GM19025 (cell line): ENCODE measurements at regions not wholly inside any gene's neighbourhood (a gene's known extent, or its start where the extent isn't known, plus 50 kb on each side); places are given as distances from the start of the nearest gene placed in this dataset.
"Not testable (repeated sequence)": the region's sequence is repeated elsewhere in the genome, so short reads cannot be mapped to it uniquely, and the experiment has no call there.

Source experiments
- ATAC-seq: cut with Tn5 transposase; IDR thresholded peaks from one replicate; pipeline ENCODE4 v1.9.1; 2021; ENCODE audit warnings: mild to moderate bottlenecking, low read depth, moderate library complexity; ENCODE audit not compliant: unreplicated experiment

DNA sequence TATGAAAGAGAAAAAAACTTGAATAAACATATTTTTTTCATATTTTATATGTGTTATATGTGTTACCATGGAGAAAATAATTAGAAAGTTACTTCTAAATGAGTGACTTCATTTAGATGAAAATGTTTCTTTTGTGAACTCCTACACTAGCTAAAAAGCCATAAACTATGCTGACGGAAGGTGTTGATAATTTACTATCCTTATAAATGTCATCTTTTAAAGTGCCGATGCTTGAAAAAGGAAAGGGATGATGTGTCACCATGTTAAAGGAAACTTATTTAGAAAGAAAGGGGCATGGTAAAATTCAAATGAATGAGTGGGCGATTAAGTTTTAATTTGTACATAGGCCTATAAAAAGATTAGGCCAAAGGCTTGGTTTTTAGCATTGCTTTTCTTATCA lies 133.8 kb downstream of the SPRY1 start:
- no peak for ATAC-seq

DNA sequence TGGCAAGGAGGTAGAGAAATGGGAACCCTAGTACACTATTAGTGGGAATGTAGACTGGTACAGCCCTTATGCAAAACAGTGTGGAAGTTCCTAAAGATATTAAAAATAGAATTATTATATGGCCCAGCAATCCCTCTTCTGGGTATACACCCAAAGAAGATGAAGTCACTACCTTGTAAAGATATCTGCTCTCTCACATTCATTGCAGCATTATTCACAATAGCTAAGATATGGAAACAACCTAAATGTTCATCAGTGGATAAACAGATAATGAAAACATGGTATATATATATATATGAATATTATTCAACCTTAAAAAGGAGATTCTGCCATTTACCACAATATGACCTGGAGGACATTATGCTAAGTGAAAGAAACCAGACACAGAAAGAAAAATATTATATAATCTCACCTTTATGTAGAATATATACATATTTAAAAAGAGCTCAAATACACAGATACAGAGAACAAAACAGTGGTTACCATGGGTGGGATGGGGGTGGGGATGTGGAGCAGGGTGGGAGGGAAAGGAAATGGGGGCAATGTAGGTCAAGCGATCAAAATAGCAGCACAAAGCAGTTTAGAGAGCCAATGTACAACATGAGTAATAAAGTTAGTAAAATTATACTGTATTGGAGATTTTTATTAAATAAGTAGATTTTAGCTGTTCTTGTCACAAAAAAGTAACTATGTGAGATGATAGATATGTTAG lies 138.6 kb downstream of the SPRY1 start:
- ATAC-seq, result no peak

DNA sequence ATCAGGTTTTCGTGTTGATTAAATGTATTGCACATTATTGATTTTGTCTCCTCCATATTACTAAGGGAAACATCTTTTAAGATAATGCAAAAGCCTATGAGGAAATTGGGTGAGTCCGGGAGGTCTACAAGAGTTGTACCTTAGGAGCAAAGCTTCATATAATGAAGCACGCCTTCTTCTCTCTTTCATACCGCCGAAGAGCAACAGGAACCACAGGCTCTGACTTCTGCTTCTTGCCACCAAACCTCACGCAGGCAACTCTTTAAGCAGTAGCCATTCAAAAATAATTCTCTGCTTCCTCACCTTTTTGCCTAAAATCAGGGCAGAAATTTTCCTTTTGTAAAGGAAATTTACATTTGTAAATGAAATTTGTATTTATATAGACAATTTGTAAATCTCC lies 139.6 kb downstream of the SPRY1 start:
- no peak for ATAC-seq

DNA sequence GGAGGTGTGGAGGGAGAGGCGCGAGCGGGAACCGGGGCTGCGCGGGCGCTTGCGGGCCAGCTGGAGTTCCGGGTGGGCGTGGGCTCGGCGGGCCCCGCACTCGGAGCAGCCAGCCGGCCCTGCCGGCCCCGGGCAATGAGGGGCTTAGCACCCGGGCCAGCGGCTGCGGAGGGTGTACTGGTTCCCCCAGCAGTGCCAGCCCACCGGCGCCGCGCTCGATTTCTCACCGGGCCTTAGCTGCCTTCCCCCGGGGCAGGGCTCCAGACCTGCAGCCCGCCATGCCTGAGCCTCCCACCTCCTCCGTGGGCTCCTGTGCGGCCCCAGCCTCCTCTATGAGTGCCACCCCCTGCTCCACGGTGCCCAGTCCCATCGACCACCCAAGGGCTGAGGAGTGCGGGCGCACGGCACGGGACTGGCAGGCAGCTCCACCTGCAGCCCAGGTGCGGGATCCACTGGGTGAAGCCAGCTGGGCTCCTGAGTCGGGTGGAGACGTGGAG lies 141.4 kb downstream of the SPRY1 start:
- ATAC-seq, result not testable (repeated sequence)

DNA sequence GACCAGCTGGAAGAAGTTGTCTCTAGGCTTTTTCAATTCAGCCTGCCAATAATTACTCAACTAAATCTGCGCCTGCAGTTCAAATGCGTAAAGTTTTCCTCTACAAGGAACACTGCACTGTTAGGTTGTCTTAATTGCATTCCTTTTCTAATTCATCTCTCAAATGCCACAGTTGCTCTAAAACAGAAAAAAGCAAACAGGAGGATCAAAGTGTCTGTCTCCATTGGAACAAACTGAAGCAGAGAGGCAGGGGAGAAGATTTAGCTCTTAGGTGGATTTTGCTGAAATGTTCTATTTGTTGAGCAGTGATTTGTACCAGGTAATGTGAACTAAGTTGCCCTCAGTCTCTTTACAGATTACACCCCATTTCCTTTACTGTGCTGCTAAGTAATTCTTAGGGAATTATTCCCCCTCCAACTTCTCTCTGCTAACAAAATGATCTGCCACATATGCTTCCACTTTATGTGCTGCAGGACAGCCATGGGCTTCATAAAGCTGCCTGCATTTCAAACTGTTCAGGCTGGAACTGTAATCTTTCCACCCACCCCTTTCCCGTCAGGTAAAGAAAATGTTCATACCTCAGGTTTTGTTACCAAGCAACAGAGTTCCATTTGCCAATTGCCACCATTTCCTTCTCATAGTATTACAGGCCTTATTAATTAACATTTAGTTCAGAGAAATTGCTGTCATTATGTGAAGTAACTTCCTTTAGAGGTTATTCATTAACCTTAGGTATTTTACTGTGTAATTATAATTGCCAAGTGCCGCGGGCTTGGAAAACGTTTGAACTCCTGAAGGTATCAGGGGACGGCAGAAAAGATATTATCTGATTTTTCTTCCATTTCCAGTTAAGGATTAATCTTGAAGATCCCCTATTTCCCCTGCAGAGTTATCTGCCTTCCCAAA lies 149.3 kb downstream of the SPRY1 start:
- ATAC-seq, result no peak

DNA sequence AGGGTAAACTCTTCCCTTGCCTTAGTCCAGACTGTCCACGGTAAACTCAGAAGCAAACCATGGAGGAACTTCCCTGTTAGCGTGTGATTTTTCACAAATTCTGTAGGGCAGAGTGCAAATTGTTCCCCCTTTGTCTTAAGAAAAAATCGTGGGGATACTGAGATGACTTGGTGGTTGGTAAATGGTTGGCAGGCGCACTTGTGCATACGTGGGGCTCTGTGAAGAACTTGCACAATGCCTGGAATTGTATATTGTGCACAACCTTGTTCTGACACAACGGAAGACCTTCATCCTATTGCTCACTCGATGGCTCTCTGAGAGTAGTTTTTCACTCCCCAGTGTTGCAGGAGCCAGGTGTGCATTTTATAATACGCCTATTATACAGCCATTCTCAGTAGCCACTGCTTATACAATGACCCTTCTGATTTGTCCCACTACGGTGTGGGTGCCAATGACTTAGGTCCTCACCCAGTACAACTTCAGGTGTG lies 150.0 kb downstream of the SPRY1 start:
- no peak for ATAC-seq

DNA sequence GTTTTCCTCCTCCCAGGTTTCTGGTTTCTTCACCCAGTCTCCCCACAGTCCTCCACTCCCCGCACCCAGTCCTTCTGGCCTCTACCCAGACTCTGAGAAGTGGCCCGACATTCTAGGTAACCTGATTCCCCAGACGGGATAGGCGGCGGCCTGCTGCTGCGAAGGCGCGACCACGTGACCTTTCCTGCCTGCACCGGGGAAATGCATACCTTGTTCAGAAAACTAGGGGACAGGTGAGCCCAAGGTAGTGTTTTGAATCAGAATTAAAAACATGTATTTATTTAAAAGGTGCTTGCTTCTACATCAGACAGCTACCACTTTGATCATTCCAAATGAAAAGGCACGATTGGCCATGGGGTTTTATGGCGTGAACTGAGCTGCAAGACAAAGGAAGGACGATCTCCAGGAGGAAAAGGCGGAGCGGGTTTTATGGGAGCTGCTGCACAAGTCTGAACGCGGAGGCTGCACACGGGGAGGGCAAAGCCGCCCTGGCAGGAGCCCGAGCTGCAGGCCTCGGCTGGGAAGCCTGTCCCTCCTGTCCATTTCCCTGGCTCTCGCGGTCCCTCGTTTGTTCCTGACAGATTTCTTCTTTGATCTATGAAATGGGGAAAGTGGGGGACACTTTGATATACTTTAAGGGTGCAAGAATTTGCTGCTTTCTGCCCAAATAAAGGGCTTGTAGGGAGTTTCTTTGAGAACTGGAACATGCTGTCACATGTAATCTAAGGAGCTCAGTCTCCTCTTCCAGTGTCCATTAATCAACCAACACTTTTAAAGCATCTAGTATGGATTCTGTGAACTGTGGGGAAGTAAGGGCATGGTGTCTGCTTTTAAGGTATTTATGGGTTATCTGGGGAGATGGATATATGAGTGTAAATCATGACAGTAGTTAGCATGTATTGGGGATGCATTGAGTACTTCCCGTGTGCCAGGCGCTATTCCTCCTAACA lies 150.9 kb downstream of the SPRY1 start:
- ATAC-seq, result no peak

DNA sequence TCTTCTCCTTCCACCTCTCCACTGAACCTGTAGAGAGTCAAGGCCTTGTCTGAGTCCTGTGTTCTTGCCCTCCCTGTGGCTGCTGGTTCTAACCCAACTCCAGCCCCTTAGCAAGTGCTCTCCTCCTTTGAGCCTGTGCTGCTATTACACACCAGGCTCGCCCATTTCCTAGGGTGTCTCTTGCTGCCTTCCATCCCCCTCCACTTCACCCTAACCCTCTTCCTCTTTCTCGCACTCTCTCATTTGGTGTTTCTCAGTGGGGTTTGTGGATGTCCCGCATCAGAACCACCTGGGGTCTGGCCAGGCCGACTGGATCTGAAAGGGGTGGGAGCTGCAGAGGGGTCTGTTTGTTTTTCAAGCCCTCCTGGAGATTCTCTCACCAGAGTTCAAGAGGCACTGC lies 156.7 kb downstream of the SPRY1 start:
- ATAC-seq, result no peak

DNA sequence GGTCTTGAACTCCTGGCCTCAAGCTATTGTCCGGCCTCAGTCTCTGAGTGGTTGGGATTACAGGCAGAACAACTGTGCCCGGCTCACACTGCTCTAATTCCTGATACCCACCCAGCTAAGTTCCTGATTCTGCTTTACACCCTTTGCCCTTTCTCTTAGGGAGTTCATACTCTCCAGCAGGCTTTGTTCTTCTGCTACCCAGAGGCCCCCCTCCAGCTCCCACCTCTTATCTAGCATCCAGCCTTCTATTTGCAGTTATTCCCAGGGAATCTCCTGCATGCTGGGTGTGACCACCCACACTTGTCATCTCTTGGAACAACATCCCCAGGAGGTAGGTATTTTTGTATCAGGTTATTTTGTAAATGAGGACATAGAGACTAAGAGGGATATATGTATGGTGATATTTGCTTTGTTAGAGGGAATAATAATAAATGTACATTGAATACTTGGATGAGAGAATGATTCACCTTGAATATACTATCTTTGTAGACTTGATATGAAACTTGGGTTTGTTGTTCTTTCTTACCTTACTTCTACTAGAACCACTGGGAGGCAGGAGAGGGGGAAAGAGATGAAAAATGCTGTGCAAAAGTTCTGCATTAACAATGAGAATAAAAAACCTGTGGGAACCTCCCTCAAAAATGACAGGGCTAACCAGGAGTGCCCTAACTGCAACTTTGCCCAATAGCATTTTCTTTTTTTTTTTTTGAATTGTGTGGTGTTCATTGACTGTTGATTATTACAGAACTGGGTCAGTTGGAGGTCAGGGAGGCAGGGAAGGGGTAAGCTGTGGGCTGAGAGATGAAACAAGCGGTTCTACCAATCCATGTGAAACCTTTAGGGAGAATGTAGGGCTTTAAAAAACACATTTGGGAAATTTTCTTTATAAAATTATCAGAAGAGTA lies 157.4 kb downstream of the SPRY1 start:
- ATAC-seq, result no peak

DNA sequence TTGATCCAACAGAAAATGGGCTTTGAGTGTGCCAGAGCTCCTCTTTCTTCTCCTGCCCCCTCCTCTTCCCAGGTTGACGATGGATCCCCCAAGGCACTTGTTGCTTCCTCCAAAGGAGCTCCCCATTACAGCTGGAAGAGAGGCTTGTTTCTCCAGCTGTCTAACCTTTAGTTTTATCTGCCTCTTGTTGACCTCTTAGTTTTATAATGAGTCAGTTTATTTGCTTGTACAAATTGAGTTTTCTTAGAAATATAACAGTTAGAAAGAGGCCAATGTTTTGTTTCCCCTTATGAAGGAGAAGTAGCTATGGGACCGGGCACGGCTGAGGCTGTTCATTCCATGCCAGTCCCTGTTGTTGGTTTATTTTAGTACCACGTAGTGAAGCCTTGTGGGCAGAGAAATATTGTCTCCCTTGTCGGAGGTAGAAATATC lies 158.2 kb downstream of the SPRY1 start:
- no peak for ATAC-seq

DNA sequence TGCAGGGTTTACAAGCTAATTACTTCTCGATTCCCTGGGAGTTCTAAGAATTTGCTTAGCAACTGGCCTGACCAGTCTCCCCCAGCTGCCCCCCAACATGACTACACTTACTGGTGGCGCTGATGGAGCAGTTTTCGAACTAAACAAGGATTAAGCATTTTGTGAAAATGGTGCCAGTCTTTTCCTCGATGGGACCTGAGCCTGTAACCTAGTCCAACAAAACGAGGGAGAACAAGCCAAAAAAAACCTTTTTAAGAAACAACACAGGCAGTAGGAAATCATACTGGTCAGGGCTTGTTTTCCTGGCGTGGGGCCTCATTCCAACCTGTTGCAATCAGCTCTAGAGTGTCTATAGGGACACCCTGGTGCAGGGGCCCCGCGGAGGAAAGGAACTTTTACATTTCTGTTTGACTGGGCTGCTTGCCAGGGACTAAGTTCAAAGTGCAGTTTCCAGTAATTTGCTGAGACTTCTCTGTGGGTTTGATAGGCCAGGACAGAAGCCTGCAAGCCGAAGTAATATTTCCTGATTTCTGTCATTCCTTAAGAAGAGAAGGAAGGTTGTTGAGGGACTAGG lies 158.7 kb downstream of the SPRY1 start:
- ATAC-seq, result no peak

DNA sequence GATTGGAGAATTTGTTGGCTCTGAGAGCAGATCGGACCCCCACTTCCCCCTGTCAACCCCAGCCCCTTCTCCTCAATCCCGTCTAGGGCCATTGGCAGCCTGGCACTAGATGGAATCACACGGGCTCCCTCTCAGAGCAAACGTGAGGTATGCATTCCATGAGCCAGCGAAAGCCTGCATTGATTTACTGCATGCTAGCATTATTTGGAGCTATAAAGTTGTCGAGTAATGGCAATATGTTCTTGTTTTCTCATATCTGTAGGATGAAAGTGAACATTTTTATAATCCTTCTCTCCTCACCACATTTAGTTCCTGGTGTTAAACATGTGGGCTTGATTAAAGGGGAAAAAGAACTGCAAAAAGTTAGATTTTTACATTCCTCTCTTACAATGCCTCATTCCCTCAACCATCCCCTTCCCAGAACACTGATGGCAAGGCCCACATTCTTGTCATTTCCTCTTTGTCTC lies 159.2 kb downstream of the SPRY1 start:
- ATAC-seq, result no peak

DNA sequence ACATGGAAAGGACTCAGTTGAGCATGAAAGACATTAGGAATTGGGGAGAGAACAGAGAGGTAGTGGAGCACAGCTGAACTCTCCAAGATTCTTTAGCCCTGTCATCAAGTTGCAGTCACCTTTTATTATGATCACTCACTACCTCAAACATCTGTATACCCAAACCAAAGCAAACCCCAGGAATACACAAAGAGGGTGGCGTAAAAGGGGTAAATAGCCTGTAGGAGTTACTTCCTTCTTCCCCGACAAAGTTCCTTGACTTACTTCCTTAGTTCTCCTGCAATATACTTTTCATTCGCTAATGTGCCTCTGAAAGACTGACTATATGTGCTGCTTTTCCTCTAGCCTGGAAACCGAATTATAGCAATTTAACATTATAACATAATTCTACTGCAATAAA lies 159.9 kb downstream of the SPRY1 start:
- no peak for ATAC-seq

DNA sequence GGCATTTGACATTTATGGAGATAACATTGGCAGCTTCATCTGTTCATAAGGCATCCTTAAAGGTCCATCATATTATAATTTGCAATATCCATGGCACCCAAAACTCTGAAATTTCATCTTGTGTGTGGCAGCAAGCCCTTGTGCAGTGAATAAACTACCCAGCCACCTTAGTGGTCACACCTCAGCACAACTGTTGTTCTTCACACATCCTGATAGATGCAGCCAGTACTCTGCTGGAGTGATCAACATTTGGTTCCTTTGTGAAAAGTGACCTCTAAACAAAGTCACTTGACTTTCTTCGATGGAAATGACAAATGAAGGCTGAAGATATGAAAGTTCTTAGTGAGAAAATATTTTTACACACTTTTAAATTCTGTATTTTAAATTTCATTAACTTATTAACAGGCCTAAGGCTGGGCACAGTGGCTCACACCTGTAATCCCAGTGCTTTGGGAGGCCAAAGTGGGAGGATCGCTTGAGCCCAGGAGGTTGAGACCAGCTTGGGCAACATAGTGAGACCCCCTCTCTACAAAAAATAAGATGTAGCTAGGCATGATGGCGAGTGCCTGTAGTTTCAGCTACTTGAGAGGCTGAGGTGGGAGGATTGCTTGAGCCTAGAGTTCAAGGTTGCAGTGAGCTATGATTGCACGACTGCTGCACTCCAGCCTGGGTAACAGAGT lies 161.4 kb downstream of the SPRY1 start:
- no peak for ATAC-seq

DNA sequence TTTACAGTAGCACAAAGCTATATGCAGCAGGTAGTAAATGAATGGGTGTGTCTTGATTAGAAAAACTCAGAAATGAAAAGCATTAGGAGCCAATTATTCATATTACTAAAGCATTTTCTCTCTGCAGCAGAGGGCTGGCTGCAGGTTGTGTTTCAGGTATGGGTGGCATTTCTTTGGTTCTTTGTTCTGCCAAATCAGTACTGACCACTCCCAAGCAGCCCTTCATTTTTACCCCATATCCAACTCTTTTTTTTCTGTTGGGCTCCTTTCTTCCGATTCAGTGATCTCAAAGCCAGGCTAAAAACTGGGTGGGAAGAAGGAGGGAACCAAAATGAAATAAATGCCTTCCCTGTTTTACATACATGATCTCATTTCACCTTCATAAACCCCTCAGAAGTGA lies 162.3 kb downstream of the SPRY1 start:
- no peak for ATAC-seq

DNA sequence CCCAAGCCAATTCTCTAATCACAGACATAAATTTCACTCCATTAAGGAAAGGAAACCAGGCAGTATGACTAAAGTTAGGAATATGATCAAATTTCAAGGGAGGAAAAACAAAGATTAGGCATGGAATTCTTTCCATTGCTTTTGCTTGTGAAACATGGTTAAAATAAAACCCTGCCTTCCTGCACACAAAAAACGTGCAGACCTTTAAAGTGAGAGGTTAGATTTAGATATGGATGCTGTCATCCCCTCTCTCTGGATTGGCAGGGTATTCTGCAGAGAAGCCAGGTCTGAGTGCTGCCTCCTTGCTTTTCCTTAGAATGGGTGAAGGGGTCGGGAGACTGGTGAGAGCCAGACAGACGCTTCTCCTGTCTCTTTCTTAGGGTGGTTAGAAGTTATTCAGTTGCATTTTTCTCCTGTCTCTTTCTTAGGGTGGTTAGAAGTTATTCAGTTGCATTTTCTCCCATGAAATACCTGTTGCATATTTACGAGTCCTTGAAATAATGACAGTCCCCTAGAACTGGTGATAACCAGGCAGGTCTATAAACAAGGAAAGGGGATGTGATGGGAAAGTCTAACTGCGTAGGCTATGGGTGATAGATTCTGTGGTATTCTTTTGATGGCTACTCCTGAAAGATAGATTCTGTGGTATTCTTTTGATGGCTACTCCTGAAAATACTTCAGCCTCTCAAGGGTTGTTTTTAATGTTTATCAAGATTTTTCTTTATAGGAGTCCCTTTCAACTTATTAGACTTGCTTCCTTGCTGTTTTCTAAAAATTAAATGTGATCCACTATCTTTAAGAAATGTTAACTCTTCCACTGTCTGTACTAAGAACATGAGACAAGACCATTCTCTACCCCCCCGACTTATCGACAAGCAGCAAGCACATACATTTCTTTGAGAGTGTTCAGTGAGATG lies 163.6 kb downstream of the SPRY1 start:
- ATAC-seq, result no peak

DNA sequence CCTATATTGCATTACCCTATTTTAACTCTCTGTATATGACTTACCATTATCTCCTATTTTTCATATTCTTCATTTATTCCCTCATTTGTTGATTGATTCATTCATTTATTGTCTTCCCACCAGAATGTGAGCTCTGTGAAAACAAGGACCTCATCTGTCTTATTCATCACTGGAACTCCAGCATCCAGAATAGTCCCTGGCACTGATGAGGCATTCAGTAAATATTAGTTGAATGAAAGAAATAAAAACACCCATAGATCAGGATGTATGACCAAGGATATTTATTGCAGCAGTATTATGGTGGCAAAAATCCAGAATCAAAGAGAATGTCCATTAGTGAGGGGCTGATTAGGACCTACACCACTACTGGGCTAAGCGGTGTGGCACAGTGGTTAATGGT lies 164.9 kb downstream of the SPRY1 start:
- no peak for ATAC-seq
